ENCODE measurements at regions not wholly inside any gene's neighbourhood (a gene's known extent, or its start where the extent isn't known, plus 50 kb on each side); places are given as distances from the start of the nearest gene placed in this dataset.
"Not testable (repeated sequence)": the region's sequence is repeated elsewhere in the genome, so short reads cannot be mapped to it uniquely, and the experiment has no call there.

DNA sequence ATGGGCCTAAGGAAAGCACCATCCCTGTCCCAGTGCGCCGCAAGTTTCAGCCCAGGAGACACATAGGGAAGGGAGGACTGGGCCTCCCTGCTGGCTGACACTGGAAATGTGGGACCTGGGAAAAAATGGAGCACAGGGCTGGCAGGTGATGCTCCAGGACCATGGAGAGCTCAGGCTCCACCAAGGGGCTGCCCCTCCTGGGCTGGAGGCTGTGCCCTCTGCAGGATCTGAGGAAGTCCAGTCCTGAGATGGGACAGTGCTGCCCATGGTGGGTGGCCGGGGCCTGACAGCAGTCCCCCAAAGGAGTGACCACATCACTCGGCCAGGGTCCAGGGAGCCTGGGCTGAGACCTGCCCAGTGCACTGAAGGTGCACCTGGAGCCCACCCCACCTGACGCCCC, 108.6 kb upstream of the TEKT4 start:
- peak in 1 of 2 experiments; percentile 73 for DNase-seq (ENCODE audit: low read depth in 1 of 2, low spot score in 1 of 2)
- in situ Hi-C loops (cut with HindIII; ENCODE audit: low pct_unique_long_range_greater_than_20kb, low sequenced_read_pairs): no loop called here
- no peak for TF ChIP-seq JUND (IDR thresholded peaks at IDR 0.05; ENCODE audit: low read depth)

DNA sequence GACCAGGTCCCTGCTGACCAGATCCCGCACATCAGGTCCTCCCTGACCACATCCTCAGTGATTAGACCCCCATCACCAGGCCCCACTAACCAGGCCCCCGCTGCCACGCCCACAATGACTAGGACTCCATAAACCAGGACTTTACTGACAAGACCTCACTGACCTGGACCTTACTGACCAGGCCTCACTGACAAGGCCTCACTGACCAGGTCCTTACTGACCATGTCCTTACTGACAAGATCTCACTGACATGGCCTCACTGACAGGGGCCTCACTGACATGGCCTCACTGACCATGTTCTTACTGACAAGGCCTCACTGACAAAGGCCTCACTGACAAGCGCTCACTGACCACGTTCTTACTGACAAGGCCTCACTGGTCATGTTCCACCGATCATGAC, 107.9 kb upstream of the TEKT4 start:
- no peak for TF ChIP-seq JUND (IDR thresholded peaks at IDR 0.05; ENCODE audit: low read depth)
- DNase-seq (ENCODE audit: low read depth in 1 of 2, low spot score in 1 of 2): no peak
- in situ Hi-C loops (cut with HindIII; ENCODE audit: low pct_unique_long_range_greater_than_20kb, low sequenced_read_pairs): no loop called here

DNA sequence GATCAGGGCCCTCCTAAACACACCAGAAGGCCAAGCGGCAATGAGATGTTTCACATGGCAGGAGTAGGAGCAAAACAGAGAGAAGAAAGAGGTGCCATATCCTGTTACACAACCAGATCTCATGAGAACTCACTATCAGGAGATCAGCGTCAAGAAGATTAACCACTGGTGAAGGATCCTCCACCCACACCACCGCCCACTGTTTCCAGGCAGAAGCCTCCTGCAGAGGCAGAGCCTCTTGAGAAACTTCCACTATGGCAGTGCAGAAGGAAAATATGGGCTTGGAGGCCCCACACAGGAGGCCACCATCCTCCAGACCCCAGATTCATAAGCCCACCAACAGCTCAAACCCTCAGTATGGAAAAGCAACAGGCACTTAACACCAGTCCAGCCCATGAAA, 106.9 kb upstream of the TEKT4 start:
- in situ Hi-C loops (cut with HindIII; ENCODE audit: low pct_unique_long_range_greater_than_20kb, low sequenced_read_pairs): not testable (repeated sequence)

DNA sequence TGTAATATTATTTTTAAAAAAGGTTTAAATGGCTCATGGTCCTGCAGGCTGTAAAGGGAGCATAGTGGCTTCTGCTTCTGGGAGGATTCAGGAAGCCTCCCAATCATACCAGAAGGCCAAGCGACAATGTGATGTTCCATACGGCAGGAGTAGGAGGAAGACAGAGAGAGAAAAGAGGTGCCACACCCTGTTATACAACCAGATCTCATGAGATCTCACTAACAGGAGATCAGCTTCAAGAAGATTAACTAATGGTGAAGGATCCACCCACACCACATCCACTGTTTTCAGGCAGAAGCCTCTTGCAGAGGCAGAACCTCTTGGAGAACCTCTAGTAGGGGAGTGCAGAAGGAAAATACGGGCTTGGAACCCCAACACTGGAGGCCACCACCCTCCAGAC, 103.9 kb upstream of the TEKT4 start:
- no peak for DNase-seq (ENCODE audit: low read depth in 1 of 2, low spot score in 1 of 2)
- no peak for TF ChIP-seq JUND (IDR thresholded peaks at IDR 0.05; ENCODE audit: low read depth)
- in situ Hi-C loops (cut with HindIII; ENCODE audit: low pct_unique_long_range_greater_than_20kb, low sequenced_read_pairs): no loop called here

More for the DNA sequence above, 106.9 kb upstream of the TEKT4 start:
- DNase-seq (ENCODE audit: low read depth in 1 of 2, low spot score in 1 of 2): not testable (repeated sequence)

DNA sequence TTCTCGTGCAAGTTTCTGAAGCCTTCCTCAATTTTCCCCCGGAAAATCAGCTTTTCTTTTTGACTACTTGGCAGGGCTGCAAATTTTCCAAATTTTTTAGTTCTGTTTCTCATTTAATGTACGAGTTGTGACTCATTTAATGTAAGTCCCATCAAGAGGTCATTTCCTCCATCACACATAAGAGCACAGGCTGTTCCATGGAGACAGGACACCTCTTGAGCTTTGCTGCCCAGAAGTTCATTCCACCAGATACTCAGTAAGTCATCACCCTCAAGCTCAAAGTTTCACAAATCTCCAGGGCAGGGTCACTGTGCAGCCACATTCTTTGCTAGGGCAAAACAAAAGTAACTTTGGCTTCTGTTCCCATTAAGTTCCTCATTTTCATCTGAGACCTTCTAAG, 101.5 kb upstream of the TEKT4 start:
- no peak for TF ChIP-seq JUND (IDR thresholded peaks at IDR 0.05; ENCODE audit: low read depth)
- in situ Hi-C loops (cut with HindIII; ENCODE audit: low pct_unique_long_range_greater_than_20kb, low sequenced_read_pairs): no loop called here
- no peak for DNase-seq (ENCODE audit: low read depth in 1 of 2, low spot score in 1 of 2)

DNA sequence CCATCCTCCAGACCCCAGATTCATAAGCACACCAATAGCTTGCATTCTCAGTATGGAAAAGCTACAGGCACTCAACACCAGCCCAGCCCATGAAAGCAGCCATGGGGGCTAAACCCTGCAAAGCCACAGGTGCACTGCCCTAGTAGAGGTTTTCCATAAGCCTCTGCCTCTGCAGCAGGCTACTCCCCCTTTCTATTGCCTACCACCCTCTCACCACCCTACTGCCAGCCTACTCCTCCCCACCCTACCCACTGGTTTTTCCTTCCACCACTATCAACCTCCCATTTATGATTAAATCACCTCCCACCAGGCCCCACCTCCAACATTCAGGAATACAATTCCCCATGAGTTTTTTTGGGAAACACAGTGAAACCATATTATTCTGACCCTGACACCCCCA, 96.4 kb upstream of the TEKT4 start:
- in situ Hi-C loops (cut with HindIII; ENCODE audit: low pct_unique_long_range_greater_than_20kb, low sequenced_read_pairs): no loop called here

DNA sequence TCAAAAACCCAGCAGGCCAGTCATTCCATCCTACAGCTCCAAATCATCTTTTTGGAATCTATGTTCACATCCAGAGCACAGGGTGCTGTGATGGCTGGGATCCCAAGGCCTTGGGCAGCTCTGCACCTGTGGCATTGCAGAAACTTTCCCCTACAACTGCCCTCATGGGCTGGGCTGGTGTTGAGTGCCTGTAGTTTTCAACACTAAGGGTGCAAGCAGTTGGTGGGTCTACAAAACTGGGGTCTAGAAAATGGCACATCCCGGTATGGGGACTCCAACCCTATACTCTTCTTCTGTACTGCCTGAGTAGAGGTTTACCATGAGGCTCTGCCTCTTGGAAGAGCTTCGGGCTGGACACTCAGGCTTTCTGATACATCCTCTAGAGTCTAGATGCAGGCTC, 95.2 kb upstream of the TEKT4 start:
- DNase-seq (ENCODE audit: low read depth in 1 of 2, low spot score in 1 of 2): no peak
- in situ Hi-C loops (cut with HindIII; ENCODE audit: low pct_unique_long_range_greater_than_20kb, low sequenced_read_pairs): no loop called here
- no peak for TF ChIP-seq JUND (IDR thresholded peaks at IDR 0.05; ENCODE audit: low read depth)

More for the DNA sequence above, 96.4 kb upstream of the TEKT4 start:
- TF ChIP-seq JUND (IDR thresholded peaks at IDR 0.05; ENCODE audit: low read depth): no peak
- no peak for DNase-seq (ENCODE audit: low read depth in 1 of 2, low spot score in 1 of 2)

DNA sequence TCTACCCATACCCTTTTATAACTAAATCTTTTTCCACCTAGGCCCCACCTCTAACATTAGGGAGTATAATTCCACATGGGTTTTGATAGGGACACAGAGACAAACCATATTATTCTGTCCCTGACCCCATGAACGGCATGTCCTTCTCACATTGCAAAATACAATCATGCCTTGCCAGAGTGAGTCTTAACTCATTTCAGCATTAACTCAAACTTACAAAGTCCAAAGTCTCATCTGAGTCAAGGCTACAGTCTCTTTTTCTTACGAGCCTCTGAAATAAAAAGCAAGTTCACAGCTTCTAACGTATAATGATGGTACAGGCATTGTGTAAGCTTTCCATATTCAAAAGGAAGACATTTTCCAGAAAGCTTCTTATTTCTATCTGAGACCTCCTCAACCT, 86.1 kb upstream of the TEKT4 start:
- in situ Hi-C loops (cut with HindIII; ENCODE audit: low pct_unique_long_range_greater_than_20kb, low sequenced_read_pairs); DNase-seq (ENCODE audit: low read depth in 1 of 2, low spot score in 1 of 2): not testable (repeated sequence)

DNA sequence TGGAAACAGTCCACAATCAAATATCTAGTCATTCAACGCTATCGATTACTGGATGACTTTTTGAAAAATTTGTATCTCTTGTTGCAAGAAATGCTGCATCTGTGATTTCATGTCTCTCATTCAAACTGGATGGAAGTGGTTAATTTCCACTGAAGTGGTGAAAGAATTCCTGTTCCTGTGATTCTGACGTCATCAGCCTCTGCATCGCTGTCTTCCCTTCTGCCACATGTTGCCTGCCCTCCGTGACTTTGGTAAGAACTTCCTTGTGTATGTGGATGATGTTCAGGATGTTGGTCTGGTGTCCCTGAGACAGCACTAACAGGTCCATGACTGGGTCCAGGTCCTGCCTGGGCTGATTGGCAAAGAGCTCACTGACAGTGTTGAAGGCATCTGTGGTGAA, 84.8 kb upstream of the TEKT4 start:
- DNase-seq (ENCODE audit: low read depth in 1 of 2, low spot score in 1 of 2); in situ Hi-C loops (cut with HindIII; ENCODE audit: low pct_unique_long_range_greater_than_20kb, low sequenced_read_pairs): not testable (repeated sequence)

DNA sequence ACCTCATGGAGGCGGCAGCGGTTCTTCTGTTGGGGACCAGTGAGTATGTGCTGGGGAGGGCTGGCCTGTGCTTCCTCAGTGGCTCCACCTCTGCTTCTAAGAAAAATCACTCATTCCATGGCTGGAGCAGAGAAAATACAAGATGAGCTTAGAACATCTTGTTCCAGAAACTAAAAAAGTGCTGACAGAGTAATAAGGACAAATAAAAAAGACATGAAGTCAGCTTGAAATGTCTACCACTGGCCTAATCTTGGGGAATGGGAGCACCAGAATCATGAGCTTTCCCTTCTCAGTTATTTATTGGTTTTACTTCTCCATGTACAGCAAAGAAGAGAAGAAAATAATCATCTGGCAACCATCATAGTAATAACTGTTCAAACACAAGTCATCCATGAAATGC, 81.1 kb upstream of the TEKT4 start:
- DNase-seq (ENCODE audit: low read depth in 1 of 2, low spot score in 1 of 2); in situ Hi-C loops (cut with HindIII; ENCODE audit: low pct_unique_long_range_greater_than_20kb, low sequenced_read_pairs): not testable (repeated sequence)

DNA sequence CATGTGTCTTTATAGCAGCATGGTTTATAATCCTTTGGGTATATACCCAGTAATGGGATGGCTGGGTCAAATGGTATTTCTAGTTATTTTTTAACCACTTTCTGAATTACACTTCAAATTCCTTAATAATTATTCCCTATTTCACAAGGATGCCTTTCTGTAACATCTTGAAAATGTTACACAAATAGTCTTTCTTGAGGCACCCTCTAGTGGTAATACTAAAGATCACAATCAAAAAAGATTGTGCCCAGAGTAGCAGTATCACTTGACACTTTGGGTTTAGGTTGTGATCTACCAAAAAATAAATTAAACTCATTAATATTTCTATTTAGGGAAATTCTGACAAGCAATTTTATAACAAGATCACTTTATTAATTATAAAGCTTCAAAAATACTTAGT, 74.0 kb upstream of the TEKT4 start:
- in situ Hi-C loops (cut with HindIII; ENCODE audit: low pct_unique_long_range_greater_than_20kb, low sequenced_read_pairs): not testable (repeated sequence)
- peak in 1 of 2 experiments; percentile 8 for DNase-seq (ENCODE audit: low read depth in 1 of 2, low spot score in 1 of 2)

All from T47D (cell line).